K562 (cell line): ENCODE measurements at regions not wholly inside any gene's neighbourhood (a gene's known extent, or its start where the extent isn't known, plus 50 kb on each side); places are given as distances from the start of the nearest gene placed in this dataset.

Source experiments
- CTCF ChIP-seq, 3 experiments: IDR thresholded peaks in 2 of 3; conservative IDR thresholded peaks in 1 of 3; 2 replicates each; pipeline ENCODE4 v1.5.1; 2011 to 2012; ENCODE audit warnings: low read length in 3 of 3, mild to moderate bottlenecking in 3 of 3, control low read depth in 2 of 3, improper control_type of control experiment in 1 of 3, inconsistent platforms in 1 of 3, low read depth in 1 of 3, mixed read lengths in 1 of 3, moderate library complexity in 1 of 3; ENCODE audit not compliant: insufficient read depth in 2 of 3
- EZH2 ChIP-seq: IDR thresholded peaks from 2 replicates; pipeline ENCODE4 v1.6.1; 2012; ENCODE audit warnings: low read depth, mild to moderate bottlenecking, inconsistent platforms, low read length, borderline replicate concordance
- HDAC3 ChIP-seq: fragments of 450-650 bp; IDR thresholded peaks from 2 replicates; pipeline ENCODE4 v1.6.1; 2018; ENCODE audit warnings: borderline replicate concordance, mild to moderate bottlenecking, moderate library complexity; ENCODE audit not compliant: partially characterized antibody
- MTA2 ChIP-seq: fragments of 450-650 bp; IDR thresholded peaks from 2 replicates; pipeline ENCODE4 v1.6.1; 2016; ENCODE audit warnings: low read depth
- POLR2A ChIP-seq: fragments of 450-650 bp; conservative IDR thresholded peaks from 2 replicates; pipeline ENCODE4 v1.6.1; 2016
- SNIP1 ChIP-seq: fragments of 450-650 bp; IDR thresholded peaks from 2 replicates; pipeline ENCODE4 v1.7.1; 2017; ENCODE audit warnings: low read depth, mild to moderate bottlenecking
- THRAP3 ChIP-seq: fragments of 450-650 bp; IDR thresholded peaks from 2 replicates; pipeline ENCODE4 v1.6.1; 2016; ENCODE audit warnings: mild to moderate bottlenecking, inconsistent platforms, borderline replicate concordance
- UBTF ChIP-seq, 2 experiments: IDR thresholded peaks; 2 replicates each; pipeline ENCODE4 v1.6.1; 2012; ENCODE audit warnings: improper control_type of control experiment in 2 of 2, low read depth in 2 of 2, low read length in 2 of 2, borderline replicate concordance in 1 of 2
- ZNF324 ChIP-seq: fragments of 250-450 bp; sonication (Bioruptor Pico); IDR thresholded peaks from 2 replicates; pipeline ENCODE4 v1.4.0; 2020; ENCODE audit warnings: mild to moderate bottlenecking
- ZNF77 ChIP-seq: fragments of 250-450 bp; sonication (Bioruptor Pico); IDR thresholded peaks from 2 replicates; pipeline ENCODE4 v1.5.0; 2020
- TF ChIP-seq, protein P1 (sequence below): fragments of 250-450 bp; sonication (Bioruptor Pico); IDR thresholded peaks from 2 replicates; pipeline ENCODE4 v1.5.1; 2021; ENCODE audit warnings: mild to moderate bottlenecking
- TF ChIP-seq, protein P2 (sequence below): fragments of 250-450 bp; sonication (Bioruptor Pico); IDR thresholded peaks from 2 replicates; pipeline ENCODE4 v1.6.1; 2021; ENCODE audit warnings: mild to moderate bottlenecking
- TF ChIP-seq, protein P3 (sequence below): sonication (generic); formaldehyde crosslinking; IDR thresholded peaks from 2 replicates; pipeline ENCODE4 v1.9.0; 2022; ENCODE audit warnings: mild to moderate bottlenecking, missing genetic modification reagents

DNA sequence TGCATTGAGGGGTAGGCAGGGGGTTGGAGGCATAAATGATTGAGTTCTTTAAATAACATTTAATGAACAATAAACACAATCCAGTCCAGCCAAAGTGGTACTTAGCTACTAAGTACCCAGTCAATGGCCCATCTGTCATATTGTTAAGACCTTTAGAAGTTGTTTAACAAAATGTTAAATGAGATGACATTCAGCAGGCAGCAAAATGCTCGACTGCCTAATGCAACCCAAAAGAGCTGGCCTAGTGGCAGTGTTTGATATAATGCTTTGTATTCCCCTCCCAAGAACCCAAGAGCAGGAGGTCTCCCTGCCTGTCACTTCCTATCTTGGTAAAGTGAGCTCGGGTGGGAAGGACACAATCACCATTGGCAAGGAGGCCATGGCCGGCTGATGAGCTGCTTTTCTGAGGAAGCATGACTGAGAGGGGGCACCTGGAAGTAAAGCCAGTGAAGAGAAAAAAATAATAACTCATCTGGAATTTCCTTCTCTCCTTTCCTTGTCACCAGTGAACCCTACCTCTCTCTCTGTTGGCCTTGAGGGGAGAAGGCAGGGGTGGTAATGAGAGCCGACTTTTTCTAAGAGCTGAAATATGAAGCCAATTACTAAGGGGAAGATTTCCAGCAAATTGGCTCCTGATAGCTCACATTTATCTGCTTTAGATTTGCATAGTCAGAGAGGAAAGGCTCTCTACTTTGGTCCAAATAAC is 140.6 kb downstream of the C1D start:
- TF ChIP-seq POLR2A (no peak), SNIP1 (no peak), MTA2 (no peak), ZNF77 (CRISPR knock-in tag) (no peak), EZH2 (no peak), UBTF (IDR thresholded peaks at IDR 0.05; ENCODE audit: borderline replicate concordance in 1 of 2, low read depth in 2 of 2, low read length in 2 of 2) (no peak), HDAC3 (no peak), CTCF (IDR thresholded peaks at IDR 0.05 in 2 of 3, conservative IDR thresholded peaks at IDR 0.05 in 1 of 3; ENCODE audit: insufficient read depth in 2 of 3, low read depth in 1 of 3, low read length in 3 of 3) (no peak), ZNF324 (CRISPR knock-in tag) (no peak), THRAP3 (no peak)
- TF ChIP-seq, protein P1, sequence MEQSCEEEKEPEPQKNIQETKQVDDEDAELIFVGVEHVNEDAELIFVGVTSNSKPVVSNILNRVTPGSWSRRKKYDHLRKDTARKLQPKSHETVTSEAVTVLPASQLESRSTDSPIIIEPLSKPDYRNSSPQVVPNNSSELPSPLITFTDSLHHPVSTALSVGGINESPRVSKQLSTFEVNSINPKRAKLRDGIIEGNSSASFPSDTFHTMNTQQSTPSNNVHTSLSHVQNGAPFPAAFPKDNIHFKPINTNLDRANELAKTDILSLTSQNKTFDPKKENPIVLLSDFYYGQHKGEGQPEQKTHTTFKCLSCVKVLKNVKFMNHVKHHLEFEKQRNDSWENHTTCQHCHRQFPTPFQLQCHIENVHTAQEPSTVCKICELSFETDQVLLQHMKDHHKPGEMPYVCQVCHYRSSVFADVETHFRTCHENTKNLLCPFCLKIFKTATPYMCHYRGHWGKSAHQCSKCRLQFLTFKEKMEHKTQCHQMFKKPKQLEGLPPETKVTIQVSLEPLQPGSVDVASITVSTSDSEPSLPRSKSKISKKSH, result no peak
- TF ChIP-seq, protein P2, sequence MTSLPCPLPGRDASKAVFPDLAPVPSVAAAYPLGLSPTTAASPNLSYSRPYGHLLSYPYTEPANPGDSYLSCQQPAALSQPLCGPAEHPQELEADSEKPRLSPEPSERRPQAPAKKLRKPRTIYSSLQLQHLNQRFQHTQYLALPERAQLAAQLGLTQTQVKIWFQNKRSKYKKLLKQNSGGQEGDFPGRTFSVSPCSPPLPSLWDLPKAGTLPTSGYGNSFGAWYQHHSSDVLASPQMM (CRISPR knock-in tag), result no peak
- TF ChIP-seq, protein P3, sequence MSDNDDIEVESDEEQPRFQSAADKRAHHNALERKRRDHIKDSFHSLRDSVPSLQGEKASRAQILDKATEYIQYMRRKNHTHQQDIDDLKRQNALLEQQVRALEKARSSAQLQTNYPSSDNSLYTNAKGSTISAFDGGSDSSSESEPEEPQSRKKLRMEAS (CRISPR knock-in tag), result no peak
